GM21360 (cell line): ENCODE measurements at regions not wholly inside any gene's neighbourhood (a gene's known extent, or its start where the extent isn't known, plus 50 kb on each side); places are given as distances from the start of the nearest gene placed in this dataset.

Experiments
- ATAC-seq: cut with Tn5 transposase; IDR thresholded peaks from one replicate; pipeline ENCODE4 v1.9.1; 2021; ENCODE audit warnings: mild to moderate bottlenecking, moderate library complexity; ENCODE audit not compliant: unreplicated experiment

DNA sequence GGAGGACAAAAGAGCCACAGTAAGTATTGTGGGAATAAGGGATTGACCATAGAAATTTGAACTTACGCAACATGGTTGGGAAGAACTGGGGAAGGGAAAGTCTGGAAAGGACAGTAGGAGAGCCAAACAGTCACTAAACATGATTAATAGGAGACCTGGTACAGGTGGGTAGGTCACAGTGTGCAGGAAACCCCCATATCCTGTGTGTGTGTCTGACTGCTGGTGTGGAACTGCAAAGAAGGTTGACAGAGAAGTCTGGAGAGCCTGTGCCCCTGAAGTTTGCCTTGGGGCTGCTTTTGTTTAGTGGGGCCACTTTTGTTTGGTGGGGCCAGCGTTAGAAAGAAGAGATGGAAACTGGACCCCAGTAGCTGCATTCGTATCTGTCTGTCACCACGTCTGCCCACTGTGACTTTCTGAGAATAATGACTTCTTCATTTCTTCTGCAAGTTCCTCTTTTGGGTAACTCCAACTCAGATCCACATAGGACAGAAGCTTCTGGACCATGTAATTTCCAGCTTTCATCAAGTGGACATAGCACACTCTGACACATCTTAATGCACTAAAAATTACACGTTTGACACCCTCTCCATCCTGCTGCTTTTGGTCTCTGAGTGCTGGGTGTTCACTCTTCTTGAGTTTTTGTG is 126.8 kb upstream of the RAG2 start:
- peak; percentile 84 for ATAC-seq

DNA sequence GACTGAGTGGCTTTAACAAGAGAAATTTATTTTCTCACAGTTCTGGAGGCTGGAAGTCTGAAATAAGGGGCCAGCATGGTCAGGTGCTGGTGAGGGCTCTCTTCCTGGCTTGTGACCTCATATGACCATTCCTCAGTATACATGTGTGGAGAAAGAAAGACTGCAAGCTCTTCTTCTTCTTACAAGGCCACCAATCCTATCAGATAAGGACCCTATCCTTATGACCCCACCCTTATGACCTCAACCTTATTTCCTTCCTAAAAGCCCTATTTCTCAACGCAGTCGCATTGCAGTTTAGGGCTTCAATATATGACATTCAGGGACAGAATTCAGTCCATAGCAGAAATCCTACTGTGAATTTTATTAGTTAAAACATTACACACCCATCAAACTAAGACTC is 124.4 kb upstream of the RAG2 start:
- no peak for ATAC-seq

- ATAC-seq = no peak
These were observed 121.5 kb upstream of the RAG2 start for GRCh38 chr11:36719358-36720107.

DNA sequence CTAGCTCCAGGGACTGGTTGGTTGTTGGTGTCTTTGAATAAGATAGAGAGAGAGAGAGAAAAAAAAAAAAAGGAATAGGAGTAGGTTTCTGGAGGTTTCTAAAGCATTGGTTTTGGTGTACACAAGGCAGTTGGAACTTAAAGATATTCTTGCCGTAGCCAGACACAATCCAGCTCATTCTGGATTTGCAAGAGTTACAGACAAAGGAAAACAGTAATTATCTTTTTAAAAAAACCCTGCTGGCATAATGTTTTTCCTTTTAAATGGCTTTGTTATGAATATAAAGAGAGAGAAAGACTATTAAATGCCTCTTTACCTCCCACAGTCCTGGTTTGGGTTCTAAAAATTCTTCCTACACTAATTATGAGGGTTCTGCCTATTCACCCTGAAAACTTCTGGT is 120.4 kb upstream of the RAG2 start:
- no peak for ATAC-seq

- ATAC-seq = no peak
These were observed 115.7 kb upstream of the RAG2 start for GRCh38 chr11:36713715-36714114.

GRCh38 chr11:36711104-36711825 is 113.2 kb upstream of the RAG2 start:
- ATAC-seq = no peak
